MCF 10A (cell line): ENCODE measurements at regions not wholly inside any gene's neighbourhood (a gene's known extent, or its start where the extent isn't known, plus 50 kb on each side); places are given as distances from the start of the nearest gene placed in this dataset.

Experiments
- BruUV-seq: library from RNA; stranded (reverse); fragments of 400-500 nt; replicated peaks from 2 replicates; lab custom pipeline; 2021; lab: Mats Ljungman, UMichigan
- CTCF ChIA-PET: fragments of 300-600 bp; sonication (Branson Sonifier 250); formaldehyde crosslinking; extraction: SDS; loops from one replicate; lab custom pipeline; 2021; ENCODE audit warnings: antibody characterized with exemption, inconsistent platforms; lab: Yijun Ruan, JAX
- POLR2A ChIA-PET: fragments of 300-600, 350-650 bp; sonication (Branson Sonifier 250); formaldehyde crosslinking; extraction: SDS; loops from one replicate; lab custom pipeline; 2020; ENCODE audit warnings: antibody characterized with exemption, inconsistent platforms; lab: Yijun Ruan, JAX
- DNase-seq: peaks from one replicate; pipeline ENCODE4 v3.0.0-alpha.2; 2018; ENCODE audit not compliant: unreplicated experiment
- H3K27ac Mint-ChIP-seq: one replicate; pipeline ENCODE4 v1.8.0; 2022; ENCODE audit warnings: mild to moderate bottlenecking, low read depth, mixed read lengths; ENCODE audit not compliant: unreplicated experiment
- H3K27me3 Mint-ChIP-seq: one replicate; pipeline ENCODE4 v1.8.0; 2022; ENCODE audit warnings: mixed read lengths; ENCODE audit not compliant: insufficient read depth, unreplicated experiment
- H3K36me3 Mint-ChIP-seq: one replicate; pipeline ENCODE4 v1.8.0; 2022; ENCODE audit warnings: mild to moderate bottlenecking, moderate library complexity, mixed read lengths; ENCODE audit not compliant: insufficient read depth, unreplicated experiment
- H3K4me1 Mint-ChIP-seq: one replicate; pipeline ENCODE4 v1.8.0; 2022; ENCODE audit warnings: mixed read lengths; ENCODE audit not compliant: insufficient read depth, unreplicated experiment
- H3K4me3 Mint-ChIP-seq: one replicate; pipeline ENCODE4 v1.8.0; 2022; ENCODE audit warnings: mild to moderate bottlenecking, moderate library complexity, mixed read lengths; ENCODE audit not compliant: unreplicated experiment
- H3K9me3 Mint-ChIP-seq: one replicate; pipeline ENCODE4 v1.8.0; 2022; ENCODE audit warnings: mixed read lengths; ENCODE audit not compliant: unreplicated experiment
- intact Hi-C: fragments of 100-400 bp; cut with micrococcal nuclease; formaldehyde crosslinking; loops from 2 replicates; pipeline ENCODE4 v1.14.1; 2022
- TF ChIP-seq, protein P1 (sequence below): fragments of 200-600 bp; IDR thresholded peaks from one replicate; pipeline ENCODE4 v1.8.0; 2022; ENCODE audit warnings: antibody characterized with exemption, mild to moderate bottlenecking; ENCODE audit not compliant: unreplicated experiment

DNA sequence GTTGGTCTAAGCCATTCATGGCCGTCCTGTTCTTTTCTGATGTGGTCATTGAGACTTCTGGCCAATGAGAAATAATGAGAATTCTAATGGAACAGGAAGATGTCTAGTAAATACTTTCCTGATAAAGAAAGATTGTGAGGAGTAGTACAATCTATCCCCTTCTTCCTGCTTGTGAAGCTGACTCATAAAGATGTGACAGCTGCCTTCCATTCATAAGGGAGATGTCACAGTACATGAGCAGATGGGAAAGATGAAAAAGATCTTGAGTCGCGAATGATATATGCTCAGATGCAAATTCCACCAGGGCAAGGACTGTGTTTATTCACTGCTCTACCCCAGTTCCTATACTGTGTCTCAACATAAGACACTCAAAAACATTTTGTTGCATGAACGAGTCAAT is 111.7 kb upstream of the FOXF1 start:
- H3K4me1 Mint-ChIP-seq = peaks cover 7% of the 10 kb centered on the region
- no peaks in the 10 kb centered on the region for H3K9me3 Mint-ChIP-seq
- BruUV-seq = no TSS peak
- peaks cover 24% of the 10 kb centered on the region for H3K27me3 Mint-ChIP-seq
- ChIA-PET POLR2A (no interaction called here), CTCF (interaction anchor here (0.7 kb wide), 1 partner anchor 20 kb away, joined by 3 read pairs; no protein-coding TSS in a partner anchor)
- intact Hi-C loops = no loop called here
- DNase-seq = no peak
- no peak overlapping the region for H3K27ac Mint-ChIP-seq
- TF ChIP-seq, protein P1, sequence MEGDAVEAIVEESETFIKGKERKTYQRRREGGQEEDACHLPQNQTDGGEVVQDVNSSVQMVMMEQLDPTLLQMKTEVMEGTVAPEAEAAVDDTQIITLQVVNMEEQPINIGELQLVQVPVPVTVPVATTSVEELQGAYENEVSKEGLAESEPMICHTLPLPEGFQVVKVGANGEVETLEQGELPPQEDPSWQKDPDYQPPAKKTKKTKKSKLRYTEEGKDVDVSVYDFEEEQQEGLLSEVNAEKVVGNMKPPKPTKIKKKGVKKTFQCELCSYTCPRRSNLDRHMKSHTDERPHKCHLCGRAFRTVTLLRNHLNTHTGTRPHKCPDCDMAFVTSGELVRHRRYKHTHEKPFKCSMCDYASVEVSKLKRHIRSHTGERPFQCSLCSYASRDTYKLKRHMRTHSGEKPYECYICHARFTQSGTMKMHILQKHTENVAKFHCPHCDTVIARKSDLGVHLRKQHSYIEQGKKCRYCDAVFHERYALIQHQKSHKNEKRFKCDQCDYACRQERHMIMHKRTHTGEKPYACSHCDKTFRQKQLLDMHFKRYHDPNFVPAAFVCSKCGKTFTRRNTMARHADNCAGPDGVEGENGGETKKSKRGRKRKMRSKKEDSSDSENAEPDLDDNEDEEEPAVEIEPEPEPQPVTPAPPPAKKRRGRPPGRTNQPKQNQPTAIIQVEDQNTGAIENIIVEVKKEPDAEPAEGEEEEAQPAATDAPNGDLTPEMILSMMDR = no peak
- H3K4me3 Mint-ChIP-seq = no peak overlapping the region
- H3K36me3 Mint-ChIP-seq = peaks cover 4% of the 10 kb centered on the region

DNA sequence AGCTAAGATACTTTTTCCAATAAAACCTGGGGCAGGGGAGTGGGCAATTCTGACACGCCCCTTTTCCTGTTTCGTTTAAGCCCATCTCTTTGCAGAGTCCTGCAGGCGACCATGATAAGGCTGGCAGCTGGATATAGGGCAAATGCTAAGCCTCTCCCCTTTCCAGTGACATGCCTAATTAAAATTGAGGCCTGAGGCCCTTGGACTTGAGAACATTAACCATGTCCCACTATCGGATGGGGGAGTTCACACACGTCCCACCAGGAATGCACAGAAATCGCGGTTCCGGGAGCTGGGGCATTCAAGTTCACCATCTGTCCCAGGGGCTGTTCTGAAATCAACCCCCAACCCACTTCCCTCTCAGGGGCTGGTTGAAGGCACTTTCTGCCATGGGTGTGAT is 109.2 kb upstream of the FOXF1 start:
- TF ChIP-seq, protein P1 = no peak
- ChIA-PET POLR2A (no interaction called here), CTCF (no interaction called here)
- H3K4me3 Mint-ChIP-seq = no peak overlapping the region
- H3K36me3 Mint-ChIP-seq = peaks cover 4% of the 10 kb centered on the region
- DNase-seq = no peak
- BruUV-seq = no TSS peak
- H3K27me3 Mint-ChIP-seq = peaks cover 39% of the 10 kb centered on the region
- H3K4me1 Mint-ChIP-seq = peaks cover 7% of the 10 kb centered on the region
- H3K27ac Mint-ChIP-seq = no peak overlapping the region
- H3K9me3 Mint-ChIP-seq = no peaks in the 10 kb centered on the region
- intact Hi-C loops = no loop called here

DNA sequence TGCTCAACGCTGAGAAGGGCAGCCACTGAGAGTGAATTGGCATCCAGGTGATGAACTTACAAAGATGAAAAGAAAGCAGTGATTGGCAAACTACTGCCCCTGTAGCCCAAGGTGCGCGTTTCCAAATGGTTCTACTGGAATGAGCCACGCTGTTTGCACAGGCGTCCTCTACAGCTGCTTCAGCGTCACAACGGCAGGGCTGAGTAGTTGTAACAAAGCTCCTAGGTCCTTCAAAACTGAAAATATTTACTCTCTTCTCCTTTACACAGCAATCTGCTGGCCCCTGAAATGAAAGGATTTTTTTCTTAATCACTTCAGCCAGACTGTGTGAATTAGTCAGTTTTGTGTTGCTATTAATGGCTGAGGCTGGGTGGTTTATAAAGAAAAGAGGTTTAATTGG is 107.2 kb upstream of the FOXF1 start:
- CTCF ChIA-PET = no interaction called here
- H3K36me3 Mint-ChIP-seq = no peaks in the 10 kb centered on the region
- H3K27ac Mint-ChIP-seq = no peak overlapping the region
- BruUV-seq = no TSS peak
- DNase-seq = no peak
- no peaks in the 10 kb centered on the region for H3K9me3 Mint-ChIP-seq
- peaks cover 42% of the 10 kb centered on the region for H3K27me3 Mint-ChIP-seq
- no peaks in the 10 kb centered on the region for H3K4me1 Mint-ChIP-seq
- intact Hi-C loops = loop anchor here (1.0 kb wide), 1 partner anchor 63 kb away; no protein-coding TSS in a partner anchor
- TF ChIP-seq, protein P1 = no peak
- POLR2A ChIA-PET = no interaction called here
- no peak overlapping the region for H3K4me3 Mint-ChIP-seq

DNA sequence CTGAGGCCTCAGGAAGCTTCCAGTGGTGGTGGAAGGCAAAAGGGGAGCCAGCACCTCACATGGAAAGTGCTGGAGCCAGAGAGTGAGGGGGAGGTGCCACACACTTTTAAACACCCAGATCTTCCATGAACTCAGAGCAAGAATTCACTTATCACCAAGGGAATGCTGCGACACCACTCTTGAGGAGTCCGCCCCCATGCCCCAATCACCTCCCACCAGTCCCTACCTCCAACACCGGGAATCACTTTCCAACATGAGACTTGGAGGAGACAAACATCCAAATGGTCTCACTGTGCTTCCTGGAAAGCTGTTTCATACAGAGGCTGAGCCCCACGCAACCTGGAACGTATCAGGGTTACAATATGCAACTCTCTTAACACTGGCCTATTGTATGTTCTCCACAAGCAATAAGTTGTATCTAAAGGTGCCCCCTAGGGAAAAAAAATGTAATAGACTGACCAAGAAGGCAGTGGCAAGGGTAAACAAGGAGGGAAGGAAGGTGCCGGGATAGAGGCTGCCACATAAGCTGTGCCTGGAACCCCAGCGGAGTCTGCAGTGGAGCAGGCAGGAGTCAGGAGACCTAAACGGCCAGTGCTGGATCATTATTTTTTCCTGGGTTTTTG is 106.7 kb upstream of the FOXF1 start:
- Mint-ChIP-seq H3K4me3 (no peak overlapping the region), H3K27ac (no peak overlapping the region), H3K4me1 (no peaks in the 10 kb centered on the region), H3K9me3 (no peaks in the 10 kb centered on the region), H3K36me3 (no peaks in the 10 kb centered on the region), H3K27me3 (peaks cover 42% of the 10 kb centered on the region)
- TF ChIP-seq, protein P1 = peak; percentile 8
- intact Hi-C loops = loop anchor here (1.0 kb wide), 1 partner anchor 63 kb away; no protein-coding TSS in a partner anchor
- no TSS peak for BruUV-seq
- CTCF ChIA-PET = no interaction called here
- POLR2A ChIA-PET = no interaction called here
- peak; percentile 31 for DNase-seq
